H1 (cell line): ENCODE measurements at regions not wholly inside any gene's neighbourhood (a gene's known extent, or its start where the extent isn't known, plus 50 kb on each side); places are given as distances from the start of the nearest gene placed in this dataset.

Experiments
- CTCF ChIA-PET: fragments of 300-600 bp; sonication (Branson Sonifier 250); formaldehyde crosslinking; loops from one replicate; lab custom pipeline; 2021; ENCODE audit not compliant: partially characterized antibody; lab: Charles Lee
- POLR2A ChIA-PET: fragments of 300-600 bp; sonication (Branson Sonifier 250); formaldehyde crosslinking; loops from one replicate; lab custom pipeline; 2021; ENCODE audit warnings: inconsistent platforms; ENCODE audit not compliant: partially characterized antibody; lab: Charles Lee
- DNase-seq, 2 experiments: peaks; one replicate each; pipeline versions ENCODE4 v3.0.0 to v3.0.0-alpha.2; 2010 to 2022; ENCODE audit warnings: low spot score in 2 of 2, low read depth in 1 of 2, mixed read lengths in 1 of 2
- FAIRE-seq: peaks from 2 replicates; lab custom pipeline; 2011; peaks lifted over from hg19 to GRCh38; lab: Jason Lieb, UNC
- H2AFZ ChIP-seq: 2 replicates; pipeline ENCODE4 v1.8.1; 2012; ENCODE audit warnings: low read length, inconsistent platforms
- H2AK5ac ChIP-seq: 2 replicates; pipeline ENCODE4 v1.6.1; 2013; ENCODE audit warnings: low read depth, low read length
- H2BK120ac ChIP-seq: replicated peaks from 2 replicates; pipeline ENCODE3; 2013; ENCODE audit warnings: low read depth, low read length, inconsistent platforms
- H2BK12ac ChIP-seq: 2 replicates; pipeline ENCODE4 v1.6.1; 2013; ENCODE audit warnings: low read depth, low read length
- H2BK15ac ChIP-seq: 2 replicates; pipeline ENCODE4 v1.6.1; 2013; ENCODE audit warnings: low read length
- H2BK20ac ChIP-seq: 2 replicates; pipeline ENCODE4 v1.6.1; 2013; ENCODE audit warnings: low read length
- H2BK5ac ChIP-seq: 2 replicates; pipeline ENCODE4 v1.6.1; 2013; ENCODE audit warnings: low read depth, low read length
- H3K14ac ChIP-seq: 2 replicates; pipeline ENCODE4 v1.6.1; 2013; ENCODE audit warnings: inconsistent platforms; ENCODE audit not compliant: insufficient read length
- H3K18ac ChIP-seq: 2 replicates; pipeline ENCODE4 v1.6.1; 2013; ENCODE audit warnings: low read length; ENCODE audit errors: extremely low read depth
- H3K23ac ChIP-seq: 2 replicates; pipeline ENCODE4 v1.6.1; 2013; ENCODE audit warnings: inconsistent platforms; ENCODE audit not compliant: insufficient read length
- H3K23me2 ChIP-seq: 2 replicates; pipeline ENCODE4 v1.6.1; 2013; ENCODE audit warnings: low read depth, low read length
- H3K27ac ChIP-seq: 2 replicates; pipeline ENCODE4 v1.6.1; 2011; ENCODE audit warnings: low read depth, low read length, inconsistent platforms
- H3K27me3 ChIP-seq, 4 experiments: replicated peaks in 1 of 4; 1 replicate in 1 of 4; 2 replicates in 3 of 4; pipeline versions ENCODE4 v1.6.1 to v1.8.1; 2011 to 2013; ENCODE audit warnings: low read length in 3 of 4, mild to moderate bottlenecking in 3 of 4, inconsistent platforms in 2 of 4, mixed read lengths in 2 of 4, moderate library complexity in 1 of 4; ENCODE audit not compliant: control insufficient read depth in 3 of 4, insufficient read depth in 3 of 4; ENCODE audit errors: extremely low read depth in 1 of 4
- H3K36me3 ChIP-seq, 4 experiments: 2 replicates each; pipeline versions ENCODE4 v1.6.1 to v1.8.1; 2011 to 2013; ENCODE audit warnings: mild to moderate bottlenecking in 4 of 4, low read length in 3 of 4, moderate library complexity in 2 of 4, control low read depth in 1 of 4, inconsistent platforms in 1 of 4; ENCODE audit not compliant: insufficient read depth in 4 of 4, control insufficient read depth in 2 of 4
- H3K4ac ChIP-seq: replicated peaks from 2 replicates; pipeline ENCODE3; 2013; ENCODE audit warnings: low read length, low read depth, mixed read lengths, inconsistent platforms; ENCODE audit not compliant: insufficient read length
- H3K4me1 ChIP-seq, 4 experiments: replicated peaks in 1 of 4; 1 replicate in 1 of 4; 2 replicates in 3 of 4; pipeline versions ENCODE4 v1.6.1 to v1.8.1; 2011 to 2013; ENCODE audit warnings: low read length in 3 of 4, inconsistent platforms in 2 of 4, mixed read lengths in 1 of 4; ENCODE audit not compliant: insufficient read depth in 4 of 4, control insufficient read depth in 3 of 4
- H3K4me2 ChIP-seq, 2 experiments: 2 replicates each; pipeline versions ENCODE4 v1.6.1 to v1.8.1; 2011 to 2013; ENCODE audit warnings: low read depth in 2 of 2, low read length in 2 of 2, control low read depth in 1 of 2, inconsistent platforms in 1 of 2, mild to moderate bottlenecking in 1 of 2; ENCODE audit not compliant: insufficient read depth in 1 of 2
- H3K4me3 ChIP-seq, 4 experiments: fragments of 200-600, 300-600 bp in 1 of 4; sonication (generic), shearing (Covaris generic), sonication (Bioruptor Twin) in 1 of 4; 2 replicates each; pipeline versions ENCODE4 v1.5.1 to v1.8.1; 2011 to 2016; ENCODE audit warnings: low read length in 4 of 4, low read depth in 3 of 4, control low read depth in 2 of 4, inconsistent platforms in 2 of 4, mild to moderate bottlenecking in 2 of 4, mixed read lengths in 1 of 4, moderate library complexity in 1 of 4; ENCODE audit not compliant: insufficient read depth in 2 of 4; ENCODE audit errors: extremely low read depth in 1 of 4
- H3K56ac ChIP-seq: replicated peaks from 2 replicates; pipeline ENCODE3; 2013; ENCODE audit warnings: low read depth, mild to moderate bottlenecking, mixed read lengths, low read length, inconsistent platforms; ENCODE audit not compliant: insufficient read length
- H3K79me1 ChIP-seq: 2 replicates; pipeline ENCODE4 v1.6.1; 2013; ENCODE audit warnings: low read depth, low read length, control low read depth
- H3K79me2 ChIP-seq, 2 experiments: 2 replicates each; pipeline versions ENCODE4 v1.6.1 to v1.8.1; 2012 to 2013; ENCODE audit warnings: low read length in 2 of 2, mild to moderate bottlenecking in 2 of 2, inconsistent platforms in 1 of 2; ENCODE audit not compliant: insufficient read depth in 2 of 2, control insufficient read depth in 1 of 2
- H3K9ac ChIP-seq, 4 experiments: replicated peaks in 1 of 4; 1 replicate in 1 of 4; 2 replicates in 3 of 4; pipeline versions ENCODE4 v1.6.1 to v1.8.1; 2011 to 2013; ENCODE audit warnings: low read depth in 3 of 4, low read length in 3 of 4, control low read depth in 2 of 4, mild to moderate bottlenecking in 2 of 4, moderate library complexity in 2 of 4, inconsistent platforms in 1 of 4; ENCODE audit errors: extremely low read depth in 1 of 4
- H3K9me3 ChIP-seq, 2 experiments: 2 replicates each; pipeline versions ENCODE4 v1.6.1 to v1.8.1; 2012 to 2013; ENCODE audit warnings: mild to moderate bottlenecking in 2 of 2, moderate library complexity in 2 of 2, control low read depth in 1 of 2, inconsistent platforms in 1 of 2, low read depth in 1 of 2, low read length in 1 of 2, mixed read lengths in 1 of 2; ENCODE audit not compliant: insufficient read depth in 2 of 2
- H4K20me1 ChIP-seq, 2 experiments: replicated peaks in 1 of 2; 2 replicates each; pipeline versions ENCODE3 to v1.8.1; 2011 to 2013; ENCODE audit warnings: inconsistent platforms in 2 of 2, low read length in 2 of 2, mild to moderate bottlenecking in 1 of 2; ENCODE audit not compliant: insufficient read depth in 2 of 2, control insufficient read depth in 1 of 2
- H4K5ac ChIP-seq: 2 replicates; pipeline ENCODE4 v1.6.1; 2013; ENCODE audit warnings: low read length, low read depth, mixed read lengths, inconsistent platforms; ENCODE audit not compliant: insufficient read length
- H4K8ac ChIP-seq: 2 replicates; pipeline ENCODE4 v1.8.0; 2013; ENCODE audit warnings: mild to moderate bottlenecking, moderate library complexity, low read length, inconsistent platforms; ENCODE audit not compliant: insufficient read depth; ENCODE audit errors: extremely low read depth
- H4K91ac ChIP-seq: replicated peaks from 2 replicates; pipeline ENCODE3; 2013; ENCODE audit warnings: low read length, mixed read lengths, inconsistent platforms; ENCODE audit not compliant: insufficient read length
- ASH2L ChIP-seq: fragments of 200-600, 300-600 bp; sonication (generic); IDR thresholded peaks from one replicate; pipeline ENCODE4 v1.7.1; 2017; ENCODE audit warnings: low read length
- BACH1 ChIP-seq: IDR thresholded peaks from 2 replicates; pipeline ENCODE4 v1.6.1; 2012; ENCODE audit warnings: low read length, improper control_type of control experiment
- BCL11A ChIP-seq, 2 experiments: IDR thresholded peaks; one replicate each; pipeline ENCODE4 v1.6.1; 2011; ENCODE audit warnings: low read depth in 2 of 2, low read length in 2 of 2, mild to moderate bottlenecking in 2 of 2
- CHD2 ChIP-seq: IDR thresholded peaks from 2 replicates; pipeline ENCODE4 v1.6.1; 2012; ENCODE audit warnings: low read length, improper control_type of control experiment
- GABPA ChIP-seq: IDR thresholded peaks from 2 replicates; pipeline ENCODE4 v1.6.1; 2011; ENCODE audit warnings: mild to moderate bottlenecking, low read length, moderate library complexity, borderline replicate concordance; ENCODE audit not compliant: insufficient read depth
- GTF2F1 ChIP-seq: IDR thresholded peaks from 2 replicates; pipeline ENCODE4 v1.6.1; 2012; ENCODE audit warnings: low read depth, low read length, improper control_type of control experiment, borderline replicate concordance
- KDM1A ChIP-seq: fragments of 200-600, 300-600 bp; sonication (generic); IDR thresholded peaks from 2 replicates; pipeline ENCODE4 v1.7.1; 2016; ENCODE audit warnings: mild to moderate bottlenecking, low read length, borderline replicate concordance
- POLR2AphosphoS5 ChIP-seq: IDR thresholded peaks from 2 replicates; pipeline ENCODE4 v1.6.1; 2011; ENCODE audit warnings: low read depth, low read length
- RXRA ChIP-seq: IDR thresholded peaks from 2 replicates; pipeline ENCODE4 v1.6.1; 2011; ENCODE audit warnings: low read depth, mild to moderate bottlenecking, low read length, moderate library complexity; ENCODE audit not compliant: insufficient read depth
- SRF ChIP-seq: IDR thresholded peaks from 2 replicates; pipeline ENCODE4 v1.6.1; 2011; ENCODE audit warnings: mild to moderate bottlenecking, low read depth, low read length, moderate library complexity
- TCF12 ChIP-seq: IDR thresholded peaks from 2 replicates; pipeline ENCODE4 v1.6.1; 2011; ENCODE audit warnings: low read depth, mild to moderate bottlenecking, low read length
- USF2 ChIP-seq: IDR thresholded peaks from 2 replicates; pipeline ENCODE4 v1.6.1; 2011; ENCODE audit warnings: low read length, improper control_type of control experiment
- WGBS, 2 experiments: shearing (Covaris generic) in 1 of 2; methylation state at CpG; one replicate each; pipeline versions ENCODE4 v1.1.6 to v1.1.7; 2013 to 2015; ENCODE audit warnings: low lambda C conversion rate in 2 of 2, mixed read lengths in 2 of 2, inconsistent platforms in 1 of 2, low coverage in 1 of 2, missing lambda C conversion rate in 1 of 2; ENCODE audit not compliant: insufficient replicate concordance in 2 of 2, insufficient coverage in 1 of 2, insufficient read length in 1 of 2; ENCODE audit errors: extremely low coverage in 1 of 2, missing lambda C conversion rate in 1 of 2; 5-methylcytosine and 5-hydroxymethylcytosine counted together

GRCh38 chrX:6849716-6850414 lies 297.6 kb upstream of the STS start:
- Histone ChIP-seq H2BK20ac (no peak overlapping the region), H3K56ac (no peak overlapping the region), H3K4me1 (peaks cover 0 to 7% (median 0%) of the 10 kb centered on the region in 4 experiments; a peak in 1 of 7 replicates), H2BK5ac (peak overlapping the region; percentile 83; the same call in 1 of the 2 replicates), H3K9me3 (peaks cover 3 to 5% of the 10 kb centered on the region in 2 experiments; a peak in 2 of 4 replicates), H2BK15ac (no peak overlapping the region), H3K36me3 (no peaks in the 10 kb centered on the region; a peak in 1 of 8 replicates), H3K4ac (no peak overlapping the region), H2BK12ac (no peak overlapping the region), H3K18ac (no peak overlapping the region; the same call in 1 of the 2 replicates), H2AFZ (no peak overlapping the region), H3K9ac (no peak overlapping the region), H4K5ac (no peak overlapping the region), H3K27ac (no peak overlapping the region), H3K79me2 (no peaks in the 10 kb centered on the region), H4K91ac (no peak overlapping the region), H2AK5ac (no peak overlapping the region), H3K14ac (no peak overlapping the region), H3K23ac (no peak overlapping the region), H2BK120ac (no peak overlapping the region), H4K20me1 (no peaks in the 10 kb centered on the region), H4K8ac (no peak overlapping the region), H3K27me3 (no peaks in the 10 kb centered on the region), H3K4me2 (peak overlapping the region in 1 of 2 experiments; percentile 45; a peak in 2 of 4 replicates), H3K4me3 (no peak overlapping the region), H3K79me1 (no peaks in the 10 kb centered on the region), H3K23me2 (no peaks in the 10 kb centered on the region)
- ChIA-PET POLR2A (no interaction called here), CTCF (no interaction called here)
- FAIRE-seq (no peak), DNase-seq (no peak)
- 24% methylated on average over 6 of the region's 6 CpGs; no CpG with 5 or more reads in 1 of the 2 experiments for WGBS, 2 experiments
- TF ChIP-seq POLR2AphosphoS5 (no peak), TCF12 (no peak), RXRA (no peak), KDM1A (no peak), SRF (no peak), BACH1 (no peak), GTF2F1 (no peak), GABPA (no peak), CHD2 (no peak), BCL11A (IDR thresholded peaks at IDR 0.05; ENCODE audit: low read depth in 2 of 2, low read length in 2 of 2) (no peak), ASH2L (no peak), USF2 (no peak)
